Kidney (tissue), 13 donors: ENCODE measurements at regions not wholly inside any gene's neighbourhood (a gene's known extent, or its start where the extent isn't known, plus 50 kb on each side); places are given as distances from the start of the nearest gene placed in this dataset.

ENCODE experiments used
- DNase-seq, 5 donors: peaks; one replicate each; pipeline ENCODE4 v3.0.0-alpha.2; 2013 to 2020
- FAIRE-seq: peaks from 2 replicates; lab custom pipeline; 2012; peaks lifted over from hg19 to GRCh38; lab: Jason Lieb, UNC
- H3K27ac ChIP-seq, 2 donors: one replicate each; pipeline ENCODE4 v1.7.0; 2013; ENCODE audit warnings: low read depth in 2 of 2, low read length in 2 of 2, inconsistent platforms in 1 of 2
- H3K27me3 ChIP-seq: one replicate; pipeline ENCODE4 v1.7.1; 2013; ENCODE audit warnings: low read length, inconsistent platforms; ENCODE audit not compliant: control insufficient read depth, insufficient read depth
- H3K36me3 ChIP-seq, 3 donors: one replicate each; pipeline versions ENCODE4 v1.7.0 to v1.7.1; 2013; ENCODE audit warnings: low read length in 3 of 3, control low read depth in 1 of 3, inconsistent platforms in 1 of 3; ENCODE audit not compliant: insufficient read depth in 3 of 3, control insufficient read depth in 2 of 3
- H3K4me1 ChIP-seq, 3 donors: one replicate each; pipeline versions ENCODE4 v1.7.0 to v1.7.1; 2013; ENCODE audit warnings: low read length in 3 of 3, inconsistent platforms in 1 of 3, low read depth in 1 of 3; ENCODE audit not compliant: control insufficient read depth in 2 of 3, insufficient read depth in 2 of 3
- H3K4me3 ChIP-seq, 3 donors: one replicate each; pipeline versions ENCODE4 v1.7.0 to v1.8.1; 2013; ENCODE audit warnings: low read length in 3 of 3, control low read depth in 1 of 3, inconsistent platforms in 1 of 3
- H3K9ac ChIP-seq, 3 donors: one replicate each; pipeline versions ENCODE4 v1.7.0 to v1.7.1; 2013; ENCODE audit warnings: low read length in 3 of 3, control low read depth in 1 of 3, inconsistent platforms in 1 of 3
- H3K9me3 ChIP-seq, 3 donors: one replicate each; pipeline versions ENCODE4 v1.7.0 to v1.7.1; 2013; ENCODE audit warnings: low read length in 3 of 3, control low read depth in 1 of 3, inconsistent platforms in 1 of 3; ENCODE audit not compliant: control insufficient read depth in 2 of 3, insufficient read depth in 1 of 3
- intact Hi-C: fragments of 100-400 bp; cut with DNase I; formaldehyde crosslinking; loops from one replicate; pipeline ENCODE4 v1.11.1; 2022
- TF ChIP-seq, protein P1 (sequence below): IDR thresholded peaks from 3 replicates; pipeline ENCODE4 v1.5.1; 2012; ENCODE audit warnings: mild to moderate bottlenecking, moderate library complexity, borderline replicate concordance; ENCODE audit not compliant: insufficient read depth; ENCODE audit errors: extremely low read depth
- donor health status: control.
- donor health status: control.
- donor health status: control.
- donor health status: control.
- donor health status: control.
- donor health status: DM: yes; HTN: yes; CAD: no.
- donor health status: Normal renal cell carcinoma (clear cell type).

DNA sequence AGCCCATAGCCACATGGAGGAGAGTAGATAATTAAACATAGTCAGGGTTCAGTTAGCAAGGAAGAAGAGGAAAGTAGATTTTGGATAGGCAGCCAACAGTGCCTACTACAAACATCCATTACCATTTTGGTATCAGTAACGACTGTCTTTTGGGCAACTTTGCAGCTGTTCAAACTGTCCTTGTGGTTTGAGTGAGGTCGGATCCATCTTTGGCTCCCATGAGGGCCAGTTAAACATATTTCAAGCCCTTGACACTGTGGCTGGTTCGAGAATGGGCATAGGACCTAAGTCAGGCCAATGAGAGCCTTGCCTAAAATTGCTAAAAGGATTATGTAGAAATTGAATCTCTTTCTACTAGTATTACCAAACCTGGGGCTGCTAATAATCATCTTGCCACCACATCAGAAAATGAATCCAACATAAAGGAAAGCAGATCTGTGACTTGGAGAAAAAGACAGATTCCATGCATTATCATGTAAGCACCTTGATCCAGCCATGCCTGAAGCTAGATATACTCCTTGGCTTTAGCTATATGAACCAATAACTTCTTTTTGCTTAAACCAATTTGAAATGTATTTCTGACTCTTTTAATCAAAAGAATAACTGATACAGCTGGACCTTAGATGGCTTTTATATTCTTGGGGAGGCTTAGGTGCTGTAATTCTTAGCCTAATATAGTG lies 75.0 kb upstream of the STAM2 start:
- Histone ChIP-seq H3K4me3 (no peak overlapping the region), H3K9me3 (no peaks in the 10 kb centered on the region), H3K9ac (no peak overlapping the region), H3K27me3 (no peaks in the 10 kb centered on the region), H3K4me1 (no peaks in the 10 kb centered on the region), H3K27ac (no peak overlapping the region), H3K36me3 (no peaks in the 10 kb centered on the region)
- intact Hi-C loops, result no loop called here
- TF ChIP-seq, protein P1, sequence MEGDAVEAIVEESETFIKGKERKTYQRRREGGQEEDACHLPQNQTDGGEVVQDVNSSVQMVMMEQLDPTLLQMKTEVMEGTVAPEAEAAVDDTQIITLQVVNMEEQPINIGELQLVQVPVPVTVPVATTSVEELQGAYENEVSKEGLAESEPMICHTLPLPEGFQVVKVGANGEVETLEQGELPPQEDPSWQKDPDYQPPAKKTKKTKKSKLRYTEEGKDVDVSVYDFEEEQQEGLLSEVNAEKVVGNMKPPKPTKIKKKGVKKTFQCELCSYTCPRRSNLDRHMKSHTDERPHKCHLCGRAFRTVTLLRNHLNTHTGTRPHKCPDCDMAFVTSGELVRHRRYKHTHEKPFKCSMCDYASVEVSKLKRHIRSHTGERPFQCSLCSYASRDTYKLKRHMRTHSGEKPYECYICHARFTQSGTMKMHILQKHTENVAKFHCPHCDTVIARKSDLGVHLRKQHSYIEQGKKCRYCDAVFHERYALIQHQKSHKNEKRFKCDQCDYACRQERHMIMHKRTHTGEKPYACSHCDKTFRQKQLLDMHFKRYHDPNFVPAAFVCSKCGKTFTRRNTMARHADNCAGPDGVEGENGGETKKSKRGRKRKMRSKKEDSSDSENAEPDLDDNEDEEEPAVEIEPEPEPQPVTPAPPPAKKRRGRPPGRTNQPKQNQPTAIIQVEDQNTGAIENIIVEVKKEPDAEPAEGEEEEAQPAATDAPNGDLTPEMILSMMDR, result no peak
- FAIRE-seq (no peak), DNase-seq (no peak)

DNA sequence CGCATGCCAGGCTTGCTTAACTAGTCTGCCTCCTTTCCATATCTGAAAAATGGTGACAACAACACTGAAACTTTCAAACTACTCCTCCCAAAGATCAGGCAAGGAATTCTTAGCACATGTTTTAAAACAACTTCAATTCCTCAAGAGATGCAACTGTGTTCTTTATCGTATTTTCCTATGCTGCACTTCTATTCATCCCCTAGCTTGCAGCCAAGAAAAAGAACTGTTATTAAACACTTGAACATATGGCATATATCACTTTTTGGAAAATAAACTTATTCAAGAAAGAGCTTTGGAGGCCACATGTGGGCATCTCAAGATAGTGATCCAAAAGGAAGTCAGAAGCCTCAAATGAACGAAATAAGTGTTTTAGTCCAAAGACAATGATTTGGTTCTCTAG lies 75.6 kb upstream of the STAM2 start:
- no peak overlapping the region for H3K27ac ChIP-seq
- intact Hi-C loops, result no loop called here
- no peaks in the 10 kb centered on the region for H3K9me3 ChIP-seq
- H3K27me3 ChIP-seq, result no peaks in the 10 kb centered on the region
- DNase-seq, result peak in 1 of 5 donors; percentile 56
- no peaks in the 10 kb centered on the region for H3K36me3 ChIP-seq
- TF ChIP-seq, protein P1, result no peak
- H3K4me1 ChIP-seq, result no peaks in the 10 kb centered on the region
- H3K9ac ChIP-seq, result no peak overlapping the region
- no peak for FAIRE-seq
- no peak overlapping the region for H3K4me3 ChIP-seq

DNA sequence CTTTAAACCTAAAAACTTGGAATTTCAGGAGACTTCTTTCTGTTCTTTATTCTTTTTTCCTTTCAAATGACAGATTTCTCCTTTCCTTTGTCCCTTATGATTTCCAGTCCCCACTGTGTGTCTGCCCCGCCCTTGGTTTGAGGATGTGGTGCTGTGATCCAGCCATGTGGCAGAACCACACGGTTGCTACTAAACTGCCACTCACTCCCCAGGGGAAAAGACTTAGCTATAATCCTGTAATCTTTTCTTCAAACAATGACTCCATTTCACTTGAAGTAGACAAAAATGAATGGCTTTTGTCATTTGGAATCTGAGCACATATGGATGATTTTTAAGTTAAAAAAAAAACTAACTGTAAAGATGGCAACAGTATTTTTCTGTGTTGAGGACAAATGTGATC lies 76.2 kb upstream of the STAM2 start:
- TF ChIP-seq, protein P1, result no peak
- H3K4me3 ChIP-seq, result no peak overlapping the region
- FAIRE-seq (no peak), DNase-seq (no peak)
- H3K27ac ChIP-seq, result no peak overlapping the region
- H3K4me1 ChIP-seq, result no peaks in the 10 kb centered on the region
- H3K27me3 ChIP-seq, result no peaks in the 10 kb centered on the region
- intact Hi-C loops, result no loop called here
- no peak overlapping the region for H3K9ac ChIP-seq
- no peaks in the 10 kb centered on the region for H3K36me3 ChIP-seq
- no peaks in the 10 kb centered on the region for H3K9me3 ChIP-seq

DNA sequence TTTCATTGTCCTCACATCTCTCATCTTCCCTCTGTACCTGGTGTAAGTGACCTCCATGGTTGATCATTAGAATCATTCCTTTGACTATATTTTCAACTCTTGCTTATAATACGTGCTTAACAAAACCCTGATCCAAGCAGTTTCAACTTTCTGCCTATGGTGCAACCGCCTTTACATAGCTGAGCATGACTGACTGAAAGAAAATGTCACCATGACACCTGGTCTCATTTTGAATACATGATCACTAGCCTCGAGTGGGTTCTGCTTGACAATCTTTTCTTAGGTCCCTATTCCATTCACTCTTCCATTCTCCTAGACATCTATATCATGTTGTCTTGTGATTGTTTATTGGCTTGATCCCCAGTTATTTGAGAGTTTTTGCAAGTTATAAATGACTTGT lies 78.9 kb upstream of the STAM2 start:
- no peak overlapping the region for H3K9ac ChIP-seq
- no peak overlapping the region for H3K4me3 ChIP-seq
- intact Hi-C loops, result no loop called here
- H3K4me1 ChIP-seq, result no peaks in the 10 kb centered on the region
- TF ChIP-seq, protein P1, result no peak
- no peaks in the 10 kb centered on the region for H3K27me3 ChIP-seq
- H3K27ac ChIP-seq, result no peak overlapping the region
- DNase-seq, result no peak
- H3K36me3 ChIP-seq, result no peaks in the 10 kb centered on the region
- no peaks in the 10 kb centered on the region for H3K9me3 ChIP-seq
- no peak for FAIRE-seq
